ENCODE measurements at regions not wholly inside any gene's neighbourhood (a gene's known extent, or its start where the extent isn't known, plus 50 kb on each side); places are given as distances from the start of the nearest gene placed in this dataset.

- DNase-seq (ENCODE audit: low read depth), result no peak
- TF ChIP-seq, protein P1, sequence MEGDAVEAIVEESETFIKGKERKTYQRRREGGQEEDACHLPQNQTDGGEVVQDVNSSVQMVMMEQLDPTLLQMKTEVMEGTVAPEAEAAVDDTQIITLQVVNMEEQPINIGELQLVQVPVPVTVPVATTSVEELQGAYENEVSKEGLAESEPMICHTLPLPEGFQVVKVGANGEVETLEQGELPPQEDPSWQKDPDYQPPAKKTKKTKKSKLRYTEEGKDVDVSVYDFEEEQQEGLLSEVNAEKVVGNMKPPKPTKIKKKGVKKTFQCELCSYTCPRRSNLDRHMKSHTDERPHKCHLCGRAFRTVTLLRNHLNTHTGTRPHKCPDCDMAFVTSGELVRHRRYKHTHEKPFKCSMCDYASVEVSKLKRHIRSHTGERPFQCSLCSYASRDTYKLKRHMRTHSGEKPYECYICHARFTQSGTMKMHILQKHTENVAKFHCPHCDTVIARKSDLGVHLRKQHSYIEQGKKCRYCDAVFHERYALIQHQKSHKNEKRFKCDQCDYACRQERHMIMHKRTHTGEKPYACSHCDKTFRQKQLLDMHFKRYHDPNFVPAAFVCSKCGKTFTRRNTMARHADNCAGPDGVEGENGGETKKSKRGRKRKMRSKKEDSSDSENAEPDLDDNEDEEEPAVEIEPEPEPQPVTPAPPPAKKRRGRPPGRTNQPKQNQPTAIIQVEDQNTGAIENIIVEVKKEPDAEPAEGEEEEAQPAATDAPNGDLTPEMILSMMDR (IDR thresholded peaks at IDR 0.05; ENCODE audit: control insufficient read depth, insufficient read depth, low read depth, low read length, missing control alignments), result no peak
- no peak overlapping the region for H3K4me3 ChIP-seq (ENCODE audit: control insufficient read depth, low read depth, low read length)
These were observed 258.5 kb downstream of the KCNS3 start for GRCh38 chr2:18136881-18137475.

DNA sequence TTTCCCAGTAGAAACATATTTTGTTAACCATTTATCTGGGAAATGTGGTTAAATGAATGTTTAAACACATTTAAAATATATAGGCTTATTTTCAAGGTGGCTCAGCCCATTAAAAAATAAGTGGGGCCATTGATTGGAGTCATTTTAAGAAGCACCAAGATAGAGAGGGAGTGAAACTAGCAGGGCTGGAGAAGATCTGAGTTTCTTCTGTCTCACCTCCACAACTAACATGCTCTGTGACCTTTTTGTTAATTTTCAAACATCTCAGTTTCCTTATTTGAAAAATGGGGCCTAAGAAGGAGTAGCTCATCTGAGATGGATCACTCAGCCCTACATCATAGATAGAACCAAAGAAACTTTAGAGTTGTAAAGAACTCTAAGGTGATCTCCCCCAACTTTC, 254.8 kb downstream of the KCNS3 start:
- TF ChIP-seq, protein P1 (IDR thresholded peaks at IDR 0.05; ENCODE audit: control insufficient read depth, insufficient read depth, low read depth, low read length, missing control alignments), result no peak
- no peak overlapping the region for H3K4me3 ChIP-seq (ENCODE audit: control insufficient read depth, low read depth, low read length)

GRCh38 chr2:18132697-18133096, 254.2 kb downstream of the KCNS3 start:
- H3K4me3 ChIP-seq (ENCODE audit: control insufficient read depth, low read depth, low read length), result no peak overlapping the region
- DNase-seq (ENCODE audit: low read depth), result no peak
- TF ChIP-seq, protein P1 (IDR thresholded peaks at IDR 0.05; ENCODE audit: control insufficient read depth, insufficient read depth, low read depth, low read length, missing control alignments), result no peak

More for the DNA sequence above, 254.8 kb downstream of the KCNS3 start:
- DNase-seq (ENCODE audit: low read depth), result no peak

DNA sequence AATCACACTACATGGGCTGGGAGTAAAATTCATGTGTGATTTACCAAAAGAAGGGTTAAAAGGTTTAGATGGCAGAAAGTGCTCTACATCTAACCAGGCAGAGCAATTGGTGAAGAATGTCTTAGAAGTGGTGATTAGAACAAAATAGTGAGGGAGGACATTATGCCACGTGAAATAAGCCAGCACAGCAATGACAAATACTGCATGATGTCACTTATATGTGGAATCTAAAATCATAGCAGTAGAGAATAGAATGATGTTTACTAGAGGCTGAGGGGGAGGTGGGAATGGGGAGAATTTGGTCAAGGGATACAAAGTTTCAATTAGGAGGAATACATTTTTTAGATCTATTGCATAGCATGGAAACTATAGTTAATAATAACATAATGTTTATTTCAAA, 253.3 kb downstream of the KCNS3 start:
- TF ChIP-seq, protein P1 (IDR thresholded peaks at IDR 0.05; ENCODE audit: control insufficient read depth, insufficient read depth, low read depth, low read length, missing control alignments), result no peak
- H3K4me3 ChIP-seq (ENCODE audit: control insufficient read depth, low read depth, low read length), result no peak overlapping the region
- no peak for DNase-seq (ENCODE audit: low read depth)

GRCh38 chr2:18129348-18129747, 250.9 kb downstream of the KCNS3 start:
- no peak for DNase-seq (ENCODE audit: low read depth)
- TF ChIP-seq, protein P1 (IDR thresholded peaks at IDR 0.05; ENCODE audit: control insufficient read depth, insufficient read depth, low read depth, low read length, missing control alignments), result no peak
- no peak overlapping the region for H3K4me3 ChIP-seq (ENCODE audit: control insufficient read depth, low read depth, low read length)

GRCh38 chr2:18125303-18125702, 246.8 kb downstream of the KCNS3 start:
- no peak for DNase-seq (ENCODE audit: low read depth)
- no peak overlapping the region for H3K4me3 ChIP-seq (ENCODE audit: control insufficient read depth, low read depth, low read length)
- TF ChIP-seq, protein P1 (IDR thresholded peaks at IDR 0.05; ENCODE audit: control insufficient read depth, insufficient read depth, low read depth, low read length, missing control alignments), result no peak

Measured in AG09309 (cell line).